ENCODE measurements at regions not wholly inside any gene's neighbourhood (a gene's known extent, or its start where the extent isn't known, plus 50 kb on each side); places are given as distances from the start of the nearest gene placed in this dataset.

- Mint-ChIP-seq H3K27me3 (ENCODE audit: unreplicated experiment) (no peaks in the 10 kb centered on the region), H3K27ac (ENCODE audit: unreplicated experiment) (peak overlapping the region; percentile 72), H3K4me3 (ENCODE audit: low read depth, unreplicated experiment) (peak overlapping the region; percentile 60), H3K4me1 (ENCODE audit: low read depth, unreplicated experiment) (peaks cover 18% of the 10 kb centered on the region), H3K9me3 (ENCODE audit: low read depth, unreplicated experiment) (no peaks in the 10 kb centered on the region), H3K36me3 (ENCODE audit: insufficient read depth, unreplicated experiment) (no peaks in the 10 kb centered on the region)
- TF ChIP-seq, protein P1, sequence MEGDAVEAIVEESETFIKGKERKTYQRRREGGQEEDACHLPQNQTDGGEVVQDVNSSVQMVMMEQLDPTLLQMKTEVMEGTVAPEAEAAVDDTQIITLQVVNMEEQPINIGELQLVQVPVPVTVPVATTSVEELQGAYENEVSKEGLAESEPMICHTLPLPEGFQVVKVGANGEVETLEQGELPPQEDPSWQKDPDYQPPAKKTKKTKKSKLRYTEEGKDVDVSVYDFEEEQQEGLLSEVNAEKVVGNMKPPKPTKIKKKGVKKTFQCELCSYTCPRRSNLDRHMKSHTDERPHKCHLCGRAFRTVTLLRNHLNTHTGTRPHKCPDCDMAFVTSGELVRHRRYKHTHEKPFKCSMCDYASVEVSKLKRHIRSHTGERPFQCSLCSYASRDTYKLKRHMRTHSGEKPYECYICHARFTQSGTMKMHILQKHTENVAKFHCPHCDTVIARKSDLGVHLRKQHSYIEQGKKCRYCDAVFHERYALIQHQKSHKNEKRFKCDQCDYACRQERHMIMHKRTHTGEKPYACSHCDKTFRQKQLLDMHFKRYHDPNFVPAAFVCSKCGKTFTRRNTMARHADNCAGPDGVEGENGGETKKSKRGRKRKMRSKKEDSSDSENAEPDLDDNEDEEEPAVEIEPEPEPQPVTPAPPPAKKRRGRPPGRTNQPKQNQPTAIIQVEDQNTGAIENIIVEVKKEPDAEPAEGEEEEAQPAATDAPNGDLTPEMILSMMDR (IDR thresholded peaks at IDR 0.05; ENCODE audit: unreplicated experiment), result peak; percentile 86
- peak; percentile 84 for DNase-seq
- CTCF ChIA-PET, result interaction anchor here (0.7 to 1.1 kb wide), 2 partner anchors 62 to 74 kb away, joined by 4 read pairs; no protein-coding TSS in a partner anchor
- intact Hi-C loops (cut with micrococcal nuclease; ENCODE audit: unreplicated experiment), result loop anchor here (2.0 to 5.0 kb wide), 2 partner anchors 63 to 403 kb away; no protein-coding TSS in a partner anchor
- no TSS peak for BruUV-seq (replicated peaks)
Measured at GRCh38 chr21:38733972-38734546, 71.7 kb upstream of the ETS2 start.

GRCh38 chr21:38734646-38735365, 70.9 kb upstream of the ETS2 start:
- H3K4me1 Mint-ChIP-seq (ENCODE audit: low read depth, unreplicated experiment), result peaks cover 18% of the 10 kb centered on the region
- CTCF ChIA-PET, result interaction anchor here (0.7 to 1.1 kb wide), 2 partner anchors 62 to 73 kb away, joined by 4 read pairs; no protein-coding TSS in a partner anchor
- DNase-seq, result no peak
- H3K9me3 Mint-ChIP-seq (ENCODE audit: low read depth, unreplicated experiment), result no peaks in the 10 kb centered on the region
- BruUV-seq (replicated peaks), result no TSS peak
- intact Hi-C loops (cut with micrococcal nuclease; ENCODE audit: unreplicated experiment), result loop anchor here (2.0 to 5.0 kb wide), 2 partner anchors 62 to 402 kb away; no protein-coding TSS in a partner anchor
- peak overlapping the region; percentile 60 for H3K4me3 Mint-ChIP-seq (ENCODE audit: low read depth, unreplicated experiment)
- H3K27me3 Mint-ChIP-seq (ENCODE audit: unreplicated experiment), result no peaks in the 10 kb centered on the region
- peak overlapping the region; percentile 72 for H3K27ac Mint-ChIP-seq (ENCODE audit: unreplicated experiment)
- no peaks in the 10 kb centered on the region for H3K36me3 Mint-ChIP-seq (ENCODE audit: insufficient read depth, unreplicated experiment)
- TF ChIP-seq, protein P1 (IDR thresholded peaks at IDR 0.05; ENCODE audit: unreplicated experiment), result no peak

DNA sequence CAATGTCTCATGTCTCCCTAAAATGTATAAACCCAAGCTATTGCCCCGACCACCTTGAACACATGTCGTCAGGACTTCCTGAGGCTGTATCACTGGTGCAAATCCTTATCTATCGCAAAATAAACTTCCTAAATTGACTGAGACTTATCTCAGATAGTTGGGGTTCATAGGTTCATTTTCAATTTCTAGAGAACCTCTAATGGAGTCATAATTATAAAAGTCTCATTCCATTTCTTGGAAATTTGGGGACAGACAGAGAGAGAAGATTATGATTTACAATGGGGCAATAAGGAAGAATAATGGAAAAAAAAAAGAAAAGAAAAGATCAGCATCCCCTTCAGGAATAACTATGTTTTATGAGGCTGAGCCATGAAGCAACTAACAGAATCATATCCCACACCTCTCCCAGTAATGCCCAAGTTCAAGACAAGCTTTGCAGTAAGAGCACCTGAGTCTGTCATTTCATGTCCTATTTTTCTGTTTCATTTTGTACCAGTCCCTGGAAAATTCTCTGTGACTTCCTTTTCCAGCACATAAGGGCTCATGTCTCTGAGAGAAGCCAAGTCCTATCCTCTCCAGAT, 70.0 kb upstream of the ETS2 start:
- no peak overlapping the region for H3K4me3 Mint-ChIP-seq (ENCODE audit: low read depth, unreplicated experiment)
- intact Hi-C loops (cut with micrococcal nuclease; ENCODE audit: unreplicated experiment), result loop anchor here (2.0 kb wide), 1 partner anchor 61 kb away; no protein-coding TSS in a partner anchor
- TF ChIP-seq, protein P1 (IDR thresholded peaks at IDR 0.05; ENCODE audit: unreplicated experiment), result no peak
- no peaks in the 10 kb centered on the region for H3K9me3 Mint-ChIP-seq (ENCODE audit: low read depth, unreplicated experiment)
- peak overlapping the region; percentile 14 for H3K27ac Mint-ChIP-seq (ENCODE audit: unreplicated experiment)
- no peaks in the 10 kb centered on the region for H3K36me3 Mint-ChIP-seq (ENCODE audit: insufficient read depth, unreplicated experiment)
- no peaks in the 10 kb centered on the region for H3K27me3 Mint-ChIP-seq (ENCODE audit: unreplicated experiment)
- CTCF ChIA-PET, result no interaction called here
- BruUV-seq (replicated peaks), result no TSS peak
- peaks cover 24% of the 10 kb centered on the region for H3K4me1 Mint-ChIP-seq (ENCODE audit: low read depth, unreplicated experiment)
- DNase-seq, result no peak

GRCh38 chr21:38740090-38740489, 65.6 kb upstream of the ETS2 start:
- DNase-seq, result no peak
- intact Hi-C loops (cut with micrococcal nuclease; ENCODE audit: unreplicated experiment), result no loop called here
- peaks cover 5% of the 10 kb centered on the region for H3K9me3 Mint-ChIP-seq (ENCODE audit: low read depth, unreplicated experiment)
- CTCF ChIA-PET, result no interaction called here
- peaks cover 20% of the 10 kb centered on the region for H3K4me1 Mint-ChIP-seq (ENCODE audit: low read depth, unreplicated experiment)
- TF ChIP-seq, protein P1 (IDR thresholded peaks at IDR 0.05; ENCODE audit: unreplicated experiment), result no peak
- H3K36me3 Mint-ChIP-seq (ENCODE audit: insufficient read depth, unreplicated experiment), result no peaks in the 10 kb centered on the region
- no TSS peak for BruUV-seq (replicated peaks)
- no peaks in the 10 kb centered on the region for H3K27me3 Mint-ChIP-seq (ENCODE audit: unreplicated experiment)
- no peak overlapping the region for H3K27ac Mint-ChIP-seq (ENCODE audit: unreplicated experiment)
- H3K4me3 Mint-ChIP-seq (ENCODE audit: low read depth, unreplicated experiment), result no peak overlapping the region

Data from Calu3 (cell line).